Adrenal gland (tissue), 5 donors: ENCODE measurements at regions not wholly inside any gene's neighbourhood (a gene's known extent, or its start where the extent isn't known, plus 50 kb on each side); places are given as distances from the start of the nearest gene placed in this dataset.

ENCODE experiments used
- CTCF ChIP-seq, 6 experiments: fragments of 450-650 bp in 4 of 6; fragments of 200-600 bp in 2 of 6; sonication (generic) in 1 of 6; IDR thresholded peaks; 1 replicate in 5 of 6; 2 replicates in 1 of 6; pipeline versions ENCODE4 v1.5.1 to v1.8.0; 2016 to 2021; ENCODE audit warnings: antibody characterized with exemption in 6 of 6, mild to moderate bottlenecking in 2 of 6, moderate library complexity in 1 of 6
- POLR2A ChIP-seq, 2 donors: fragments of 450-650 bp; IDR thresholded peaks; one replicate each; pipeline ENCODE4 v1.6.1; 2017; ENCODE audit warnings: antibody characterized with exemption in 2 of 2, mild to moderate bottlenecking in 2 of 2, moderate library complexity in 1 of 2
- donor health status: DM: no; HTN: no; CAD: no.

- no peak for TF ChIP-seq CTCF (IDR thresholded peaks at IDR 0.05)
- TF ChIP-seq POLR2A (IDR thresholded peaks at IDR 0.05) = no peak
Measured at GRCh38 chr16:5447734-5448133, 350.1 kb upstream of the EEF2KMT start.
